Osteocyte (in vitro differentiated cells): ENCODE measurements at regions not wholly inside any gene's neighbourhood (a gene's known extent, or its start where the extent isn't known, plus 50 kb on each side); places are given as distances from the start of the nearest gene placed in this dataset.

Experiments
- DNase-seq: peaks from one replicate; pipeline ENCODE4 v3.0.0; 2021; ENCODE audit warnings: mixed read lengths; ENCODE audit not compliant: unreplicated experiment; ENCODE audit errors: extremely low spot score
- H3K27ac Mint-ChIP-seq: one replicate; pipeline ENCODE4 v1.8.0; 2021; ENCODE audit warnings: mild to moderate bottlenecking, mixed read lengths; ENCODE audit not compliant: unreplicated experiment
- H3K27me3 Mint-ChIP-seq: one replicate; pipeline ENCODE4 v1.8.0; 2021; ENCODE audit warnings: mixed read lengths; ENCODE audit not compliant: unreplicated experiment
- H3K36me3 Mint-ChIP-seq: one replicate; pipeline ENCODE4 v1.8.0; 2021; ENCODE audit warnings: mixed read lengths; ENCODE audit not compliant: unreplicated experiment
- H3K4me1 Mint-ChIP-seq: one replicate; pipeline ENCODE4 v1.8.0; 2021; ENCODE audit warnings: mixed read lengths; ENCODE audit not compliant: unreplicated experiment
- H3K4me3 Mint-ChIP-seq: one replicate; pipeline ENCODE4 v1.8.0; 2021; ENCODE audit warnings: mild to moderate bottlenecking, moderate library complexity, mixed read lengths; ENCODE audit not compliant: unreplicated experiment
- H3K9me3 Mint-ChIP-seq: one replicate; pipeline ENCODE4 v1.8.0; 2021; ENCODE audit warnings: mixed read lengths; ENCODE audit not compliant: unreplicated experiment
- CTCF ChIP-seq: fragments of 200-600 bp; sonication (generic); IDR thresholded peaks from 2 replicates; pipeline ENCODE4 v1.5.0; 2021; ENCODE audit warnings: antibody characterized with exemption, mild to moderate bottlenecking, moderate library complexity

DNA sequence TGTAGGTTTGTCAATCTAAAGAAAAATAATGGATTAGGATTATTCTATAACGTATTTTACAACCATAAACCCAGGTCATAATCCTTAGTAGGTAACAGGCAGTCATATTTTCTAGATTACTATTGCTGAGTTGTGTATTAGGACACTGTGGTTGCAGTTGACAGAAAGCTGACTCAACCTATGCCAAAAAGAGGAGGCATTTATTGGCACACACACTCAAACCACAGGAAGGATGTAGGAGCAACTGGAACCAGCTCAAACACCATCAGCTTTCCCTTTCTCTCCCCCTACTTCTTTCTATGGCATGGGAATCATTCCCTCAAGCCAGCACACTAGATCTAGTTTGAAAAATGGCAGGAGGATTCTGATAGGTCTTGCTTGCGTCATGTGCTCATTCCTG lies 136.4 kb upstream of the FAM9C start:
- DNase-seq, result no peak
- no peaks in the 10 kb centered on the region for H3K27me3 Mint-ChIP-seq
- no peak overlapping the region for H3K27ac Mint-ChIP-seq
- H3K4me3 Mint-ChIP-seq, result no peak overlapping the region
- TF ChIP-seq CTCF, result no peak
- H3K4me1 Mint-ChIP-seq, result peaks cover 2% of the 10 kb centered on the region
- no peaks in the 10 kb centered on the region for H3K36me3 Mint-ChIP-seq
- peaks cover 15% of the 10 kb centered on the region for H3K9me3 Mint-ChIP-seq

DNA sequence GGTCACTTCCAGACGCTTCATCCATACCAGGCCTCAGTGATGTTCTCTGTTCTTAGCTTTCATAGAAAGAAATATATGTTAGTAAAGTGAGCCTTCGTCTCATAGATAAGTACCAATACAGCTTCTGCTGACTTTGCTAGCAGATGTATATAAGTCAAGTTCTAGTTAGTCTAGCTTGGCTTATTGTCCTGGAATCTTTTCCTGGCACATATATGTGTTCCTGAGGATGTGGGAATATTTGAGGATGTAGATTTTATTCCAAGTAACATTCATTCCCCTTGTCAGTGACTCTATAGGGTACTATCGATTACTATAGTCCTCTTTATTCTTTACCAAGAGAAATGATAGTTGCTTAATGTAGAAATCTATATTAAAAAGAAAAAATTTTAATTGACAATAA lies 135.2 kb upstream of the FAM9C start:
- Mint-ChIP-seq H3K4me3 (no peak overlapping the region), H3K27ac (no peak overlapping the region), H3K9me3 (peaks cover 12% of the 10 kb centered on the region), H3K36me3 (no peaks in the 10 kb centered on the region), H3K4me1 (peaks cover 2% of the 10 kb centered on the region), H3K27me3 (no peaks in the 10 kb centered on the region)
- no peak for TF ChIP-seq CTCF
- DNase-seq, result no peak

- Mint-ChIP-seq H3K4me1 (peaks cover 2% of the 10 kb centered on the region), H3K27ac (no peak overlapping the region), H3K27me3 (no peaks in the 10 kb centered on the region), H3K9me3 (peaks cover 7% of the 10 kb centered on the region), H3K36me3 (no peaks in the 10 kb centered on the region), H3K4me3 (no peak overlapping the region)
- no peak for DNase-seq
- TF ChIP-seq CTCF, result no peak
These were observed 134.7 kb upstream of the FAM9C start for GRCh38 chrX:13179100-13179499.

- Mint-ChIP-seq H3K4me3 (no peak overlapping the region), H3K9me3 (peaks cover 5% of the 10 kb centered on the region), H3K4me1 (peaks cover 2% of the 10 kb centered on the region), H3K27me3 (no peaks in the 10 kb centered on the region), H3K36me3 (no peaks in the 10 kb centered on the region), H3K27ac (no peak overlapping the region)
- no peak for TF ChIP-seq CTCF
- no peak for DNase-seq
These were observed 133.6 kb upstream of the FAM9C start for GRCh38 chrX:13177921-13178566.

- Mint-ChIP-seq H3K4me3 (no peak overlapping the region), H3K9me3 (peaks cover 11% of the 10 kb centered on the region), H3K4me1 (peaks cover 2% of the 10 kb centered on the region), H3K36me3 (no peaks in the 10 kb centered on the region), H3K27ac (no peak overlapping the region), H3K27me3 (no peaks in the 10 kb centered on the region)
- no peak for DNase-seq
- TF ChIP-seq CTCF, result no peak
These were observed 130.6 kb upstream of the FAM9C start for GRCh38 chrX:13175056-13175455.
